ENCODE measurements at regions not wholly inside any gene's neighbourhood (a gene's known extent, or its start where the extent isn't known, plus 50 kb on each side); places are given as distances from the start of the nearest gene placed in this dataset.

- no peak for TF ChIP-seq CTCF (IDR thresholded peaks at IDR 0.05; ENCODE audit: insufficient read depth, low read length)
- no peak for DNase-seq (ENCODE audit: low read depth)
- H3K4me3 ChIP-seq (ENCODE audit: low read depth, low read length): no peak overlapping the region
These were observed 121.3 kb upstream of the PARP11 start for GRCh38 chr12:3994500-3994899.

GRCh38 chr12:3992945-3993344 is 119.7 kb upstream of the PARP11 start:
- no peak for TF ChIP-seq CTCF (IDR thresholded peaks at IDR 0.05; ENCODE audit: insufficient read depth, low read length)
- H3K4me3 ChIP-seq (ENCODE audit: low read depth, low read length): no peak overlapping the region
- no peak for DNase-seq (ENCODE audit: low read depth)

GRCh38 chr12:3991798-3992580 is 118.8 kb upstream of the PARP11 start:
- no peak for DNase-seq (ENCODE audit: low read depth)
- H3K4me3 ChIP-seq (ENCODE audit: low read depth, low read length): no peak overlapping the region
- no peak for TF ChIP-seq CTCF (IDR thresholded peaks at IDR 0.05; ENCODE audit: insufficient read depth, low read length)

GRCh38 chr12:3990501-3991280 is 117.5 kb upstream of the PARP11 start:
- no peak for DNase-seq (ENCODE audit: low read depth)
- H3K4me3 ChIP-seq (ENCODE audit: low read depth, low read length): no peak overlapping the region
- no peak for TF ChIP-seq CTCF (IDR thresholded peaks at IDR 0.05; ENCODE audit: insufficient read depth, low read length)

GRCh38 chr12:3989218-3989550 is 116.0 kb upstream of the PARP11 start:
- DNase-seq (ENCODE audit: low read depth): no peak
- no peak overlapping the region for H3K4me3 ChIP-seq (ENCODE audit: low read depth, low read length)
- no peak for TF ChIP-seq CTCF (IDR thresholded peaks at IDR 0.05; ENCODE audit: insufficient read depth, low read length)

- no peak for TF ChIP-seq CTCF (IDR thresholded peaks at IDR 0.05; ENCODE audit: insufficient read depth, low read length)
- H3K4me3 ChIP-seq (ENCODE audit: low read depth, low read length): no peak overlapping the region
- no peak for DNase-seq (ENCODE audit: low read depth)
These were observed 115.5 kb upstream of the PARP11 start for GRCh38 chr12:3988519-3989217.

Data from fibroblast of the aortic adventitia (primary cell).